HG03457 (cell line): ENCODE measurements at regions not wholly inside any gene's neighbourhood (a gene's known extent, or its start where the extent isn't known, plus 50 kb on each side); places are given as distances from the start of the nearest gene placed in this dataset.

ENCODE experiments used
- ATAC-seq: cut with Tn5 transposase; IDR thresholded peaks from one replicate; pipeline ENCODE4 v1.9.1; 2021; ENCODE audit warnings: moderate number of reproducible peaks; ENCODE audit not compliant: unreplicated experiment

GRCh38 chr11:104658177-104658576 is 240.1 kb downstream of the CASP12 start:
- ATAC-seq: no peak

- ATAC-seq: no peak
These were observed 241.2 kb downstream of the CASP12 start for GRCh38 chr11:104657083-104657482.

GRCh38 chr11:104655066-104655465 is 243.2 kb downstream of the CASP12 start:
- no peak for ATAC-seq

- ATAC-seq: no peak
These were observed 244.0 kb downstream of the CASP12 start for GRCh38 chr11:104654181-104654813.

GRCh38 chr11:104653407-104653806 is 244.9 kb downstream of the CASP12 start:
- no peak for ATAC-seq

- ATAC-seq: no peak
These were observed 245.3 kb downstream of the CASP12 start for GRCh38 chr11:104652996-104653395.

- no peak for ATAC-seq
These were observed 248.0 kb downstream of the CASP12 start for GRCh38 chr11:104650234-104650633.

- no peak for ATAC-seq
These were observed 249.3 kb downstream of the CASP12 start for GRCh38 chr11:104649002-104649401.

- no peak for ATAC-seq
These were observed 252.7 kb downstream of the CASP12 start for GRCh38 chr11:104645261-104646222.

GRCh38 chr11:104637662-104638170 is 260.5 kb downstream of the CASP12 start:
- no peak for ATAC-seq

GRCh38 chr11:104633226-104633625 is 265.0 kb downstream of the CASP12 start:
- no peak for ATAC-seq

GRCh38 chr11:104630352-104630751 is 267.9 kb downstream of the CASP12 start:
- no peak for ATAC-seq

- ATAC-seq: no peak
These were observed 273.0 kb downstream of the CASP12 start for GRCh38 chr11:104625246-104625645.

- no peak for ATAC-seq
These were observed 274.2 kb downstream of the CASP12 start for GRCh38 chr11:104624021-104624420.

- no peak for ATAC-seq
These were observed 274.7 kb downstream of the CASP12 start for GRCh38 chr11:104623518-104623917.

- no peak for ATAC-seq
These were observed 277.3 kb downstream of the CASP12 start for GRCh38 chr11:104620991-104621390.

- no peak for ATAC-seq
These were observed 278.5 kb downstream of the CASP12 start for GRCh38 chr11:104619751-104620150.

- no peak for ATAC-seq
These were observed 279.3 kb downstream of the CASP12 start for GRCh38 chr11:104618954-104619353.

GRCh38 chr11:104614961-104615360 is 283.3 kb downstream of the CASP12 start:
- no peak for ATAC-seq

- ATAC-seq: no peak
These were observed 284.1 kb downstream of the CASP12 start for GRCh38 chr11:104614117-104614680.

GRCh38 chr11:104610635-104611034 is 287.6 kb downstream of the CASP12 start:
- ATAC-seq: no peak
